Keratinocyte (primary cell): ENCODE measurements at regions not wholly inside any gene's neighbourhood (a gene's known extent, or its start where the extent isn't known, plus 50 kb on each side); places are given as distances from the start of the nearest gene placed in this dataset.

Source experiments
- EZH2 ChIP-seq: IDR thresholded peaks from one replicate; pipeline ENCODE4 v1.6.1; 2012; ENCODE audit warnings: inconsistent platforms, mild to moderate bottlenecking, low read length, moderate library complexity
- TF ChIP-seq, protein P1 (sequence below), 3 experiments: IDR thresholded peaks in 1 of 3; conservative IDR thresholded peaks in 1 of 3; optimal IDR thresholded peaks in 1 of 3; 2 replicates in 2 of 3; 3 replicates in 1 of 3; pipeline versions ENCODE3 to v1.5.1; 2011; ENCODE audit warnings: low read length in 3 of 3, mild to moderate bottlenecking in 3 of 3, moderate library complexity in 2 of 3, control low read depth in 1 of 3, inconsistent platforms in 1 of 3; ENCODE audit not compliant: insufficient read depth in 2 of 3; ENCODE audit errors: extremely low read depth in 1 of 3

DNA sequence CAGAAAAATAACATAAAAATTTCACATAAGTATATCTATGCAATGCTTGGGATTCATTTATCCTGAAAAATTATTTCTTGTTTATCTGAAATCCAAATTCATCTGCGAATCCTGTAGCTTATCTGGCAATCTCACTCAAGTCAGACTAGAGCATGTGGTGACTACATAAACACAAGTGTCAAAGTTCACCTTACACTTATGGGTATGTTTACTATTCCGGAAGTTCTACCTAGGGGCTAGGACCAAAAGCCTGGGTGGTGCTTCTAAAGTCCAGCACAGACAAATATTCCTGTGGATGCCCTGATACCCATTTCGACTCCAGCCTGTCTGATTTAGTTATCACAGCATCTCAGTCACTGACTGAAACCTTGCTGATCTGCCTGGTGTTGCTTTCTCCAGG is 364.0 kb downstream of the METTL4 start:
- TF ChIP-seq, protein P1, sequence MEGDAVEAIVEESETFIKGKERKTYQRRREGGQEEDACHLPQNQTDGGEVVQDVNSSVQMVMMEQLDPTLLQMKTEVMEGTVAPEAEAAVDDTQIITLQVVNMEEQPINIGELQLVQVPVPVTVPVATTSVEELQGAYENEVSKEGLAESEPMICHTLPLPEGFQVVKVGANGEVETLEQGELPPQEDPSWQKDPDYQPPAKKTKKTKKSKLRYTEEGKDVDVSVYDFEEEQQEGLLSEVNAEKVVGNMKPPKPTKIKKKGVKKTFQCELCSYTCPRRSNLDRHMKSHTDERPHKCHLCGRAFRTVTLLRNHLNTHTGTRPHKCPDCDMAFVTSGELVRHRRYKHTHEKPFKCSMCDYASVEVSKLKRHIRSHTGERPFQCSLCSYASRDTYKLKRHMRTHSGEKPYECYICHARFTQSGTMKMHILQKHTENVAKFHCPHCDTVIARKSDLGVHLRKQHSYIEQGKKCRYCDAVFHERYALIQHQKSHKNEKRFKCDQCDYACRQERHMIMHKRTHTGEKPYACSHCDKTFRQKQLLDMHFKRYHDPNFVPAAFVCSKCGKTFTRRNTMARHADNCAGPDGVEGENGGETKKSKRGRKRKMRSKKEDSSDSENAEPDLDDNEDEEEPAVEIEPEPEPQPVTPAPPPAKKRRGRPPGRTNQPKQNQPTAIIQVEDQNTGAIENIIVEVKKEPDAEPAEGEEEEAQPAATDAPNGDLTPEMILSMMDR (optimal IDR thresholded peaks at IDR 0.05 in 1 of 3, IDR thresholded peaks at IDR 0.05 in 1 of 3, conservative IDR thresholded peaks at IDR 0.05 in 1 of 3; ENCODE audit: extremely low read depth in 1 of 3, insufficient read depth in 2 of 3, low read length in 3 of 3): no peak
- TF ChIP-seq EZH2: no peak
